ENCODE measurements at regions not wholly inside any gene's neighbourhood (a gene's known extent, or its start where the extent isn't known, plus 50 kb on each side); places are given as distances from the start of the nearest gene placed in this dataset.

- Histone ChIP-seq H3K4me3 (ENCODE audit: low read length) (no peak overlapping the region), H4K20me1 (ENCODE audit: control insufficient read depth, insufficient read depth, low read depth, low read length) (no peaks in the 10 kb centered on the region), H3K36me3 (ENCODE audit: control insufficient read depth, low read length) (no peaks in the 10 kb centered on the region), H3F3A (ENCODE audit: control insufficient read depth, insufficient read depth) (no peaks in the 10 kb centered on the region), H3K4me2 (ENCODE audit: low read length) (no peak overlapping the region), H3K27ac (ENCODE audit: low read depth, low read length) (no peak overlapping the region), H3K4me1 (ENCODE audit: control insufficient read depth, low read length) (no peaks in the 10 kb centered on the region), H3K9me2 (replicated peaks; ENCODE audit: control insufficient read depth, low read length) (no peaks in the 10 kb centered on the region), H3K27me3 (ENCODE audit: control insufficient read depth, low read length) (no peaks in the 10 kb centered on the region), H3K9me3 (ENCODE audit: control insufficient read depth, insufficient read depth, low read length) (no peaks in the 10 kb centered on the region), H3K79me2 (ENCODE audit: control insufficient read depth, low read length) (no peaks in the 10 kb centered on the region)
- no peak for TF ChIP-seq CTCF (IDR thresholded peaks at IDR 0.05; ENCODE audit: low read depth, low read length, poor library complexity, severe bottlenecking)
- no peak for TF ChIP-seq EZH2phosphoT487 (IDR thresholded peaks at IDR 0.05; ENCODE audit: borderline replicate concordance, low read length)
Measured at GRCh38 chr6:144986271-144986670, 701.1 kb downstream of the UTRN start.

GRCh38 chr6:144989319-144990107 is 704.4 kb downstream of the UTRN start:
- TF ChIP-seq CTCF (IDR thresholded peaks at IDR 0.05; ENCODE audit: low read depth, low read length, poor library complexity, severe bottlenecking) (no peak), EZH2phosphoT487 (IDR thresholded peaks at IDR 0.05; ENCODE audit: borderline replicate concordance, low read length) (no peak)
- H3K9me2 ChIP-seq (replicated peaks; ENCODE audit: control insufficient read depth, low read length): no peaks in the 10 kb centered on the region
- H3K9me3 ChIP-seq (ENCODE audit: control insufficient read depth, insufficient read depth, low read length): no peaks in the 10 kb centered on the region

GRCh38 chr6:144990784-144991183 is 705.6 kb downstream of the UTRN start:
- H3K4me2 ChIP-seq (ENCODE audit: low read length): no peak overlapping the region
- H3K27me3 ChIP-seq (ENCODE audit: control insufficient read depth, low read length): no peaks in the 10 kb centered on the region
- H3K4me3 ChIP-seq (ENCODE audit: low read length): no peak overlapping the region
- no peaks in the 10 kb centered on the region for H3K4me1 ChIP-seq (ENCODE audit: control insufficient read depth, low read length)
- no peaks in the 10 kb centered on the region for H3K79me2 ChIP-seq (ENCODE audit: control insufficient read depth, low read length)
- H3K36me3 ChIP-seq (ENCODE audit: control insufficient read depth, low read length): no peaks in the 10 kb centered on the region
- H3F3A ChIP-seq (ENCODE audit: control insufficient read depth, insufficient read depth): no peaks in the 10 kb centered on the region
- H3K9me3 ChIP-seq (ENCODE audit: control insufficient read depth, insufficient read depth, low read length): no peaks in the 10 kb centered on the region
- no peaks in the 10 kb centered on the region for H4K20me1 ChIP-seq (ENCODE audit: control insufficient read depth, insufficient read depth, low read depth, low read length)
- TF ChIP-seq CTCF (IDR thresholded peaks at IDR 0.05; ENCODE audit: low read depth, low read length, poor library complexity, severe bottlenecking) (no peak), EZH2phosphoT487 (IDR thresholded peaks at IDR 0.05; ENCODE audit: borderline replicate concordance, low read length) (no peak)
- H3K9me2 ChIP-seq (replicated peaks; ENCODE audit: control insufficient read depth, low read length): no peaks in the 10 kb centered on the region
- H3K27ac ChIP-seq (ENCODE audit: low read depth, low read length): no peak overlapping the region

More at GRCh38 chr6:144989319-144990107, 704.4 kb downstream of the UTRN start:
- Histone ChIP-seq H3K79me2 (ENCODE audit: control insufficient read depth, low read length) (no peaks in the 10 kb centered on the region), H3K4me2 (ENCODE audit: low read length) (no peak overlapping the region), H3K36me3 (ENCODE audit: control insufficient read depth, low read length) (no peaks in the 10 kb centered on the region), H3K4me1 (ENCODE audit: control insufficient read depth, low read length) (no peaks in the 10 kb centered on the region), H3K27me3 (ENCODE audit: control insufficient read depth, low read length) (no peaks in the 10 kb centered on the region), H3F3A (ENCODE audit: control insufficient read depth, insufficient read depth) (no peaks in the 10 kb centered on the region), H3K4me3 (ENCODE audit: low read length) (no peak overlapping the region), H4K20me1 (ENCODE audit: control insufficient read depth, insufficient read depth, low read depth, low read length) (no peaks in the 10 kb centered on the region), H3K27ac (ENCODE audit: low read depth, low read length) (no peak overlapping the region)
